ENCODE measurements at regions not wholly inside any gene's neighbourhood (a gene's known extent, or its start where the extent isn't known, plus 50 kb on each side); places are given as distances from the start of the nearest gene placed in this dataset.

DNA sequence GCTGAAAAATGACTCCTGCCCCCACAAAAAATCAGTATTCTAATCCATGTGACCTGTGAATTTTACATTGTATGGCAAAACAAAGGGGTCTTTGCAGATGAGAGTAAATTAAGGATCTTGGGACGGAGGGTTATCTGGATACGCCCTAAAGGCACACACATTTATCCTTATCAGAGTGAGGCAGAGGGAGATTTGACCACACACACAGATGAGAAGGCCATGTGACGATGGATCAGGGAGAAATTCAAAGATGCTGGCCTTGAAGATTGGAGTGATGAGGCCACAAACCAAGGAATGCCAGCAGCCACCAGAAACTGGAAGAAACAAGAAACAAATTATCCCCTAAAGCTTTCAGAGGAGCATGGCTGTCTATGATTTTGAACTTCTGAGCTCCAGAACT, 288.5 kb downstream of the XXYLT1 start:
- TF ChIP-seq MXI1 (IDR thresholded peaks at IDR 0.05; ENCODE audit: low read depth, low read length) (no peak), RAD21 (IDR thresholded peaks at IDR 0.05; ENCODE audit: low read length) (no peak), SIN3A (IDR thresholded peaks at IDR 0.05; ENCODE audit: borderline replicate concordance, low read depth, low read length) (no peak), FOSL2 (IDR thresholded peaks at IDR 0.05; ENCODE audit: borderline replicate concordance, low read depth) (no peak)
- no peaks in the 10 kb centered on the region for H3F3A ChIP-seq (replicated peaks; ENCODE audit: insufficient read depth)
- H3K27ac ChIP-seq (ENCODE audit: low read depth in 2 of 2, low read length in 1 of 2), result no peak overlapping the region
- H4K20me1 ChIP-seq (ENCODE audit: insufficient read depth), result no peaks in the 10 kb centered on the region
- H3K4me2 ChIP-seq, result no peak overlapping the region
- no peak overlapping the region for H3K9ac ChIP-seq
- no peaks in the 10 kb centered on the region for H3K79me2 ChIP-seq (ENCODE audit: insufficient read depth)
- no peak for DNase-seq
- H3K9me2 ChIP-seq, result no peaks in the 10 kb centered on the region
- H3K36me3 ChIP-seq (replicated peaks in 1 of 2; ENCODE audit: control insufficient read depth in 1 of 2, insufficient read depth in 2 of 2, low read length in 1 of 2), result no peaks in the 10 kb centered on the region
- H3K4me3 ChIP-seq (ENCODE audit: low read depth in 2 of 2, low read length in 1 of 2), result no peak overlapping the region
- CTCF ChIA-PET, result no interaction called here
- H3K9me3 ChIP-seq, result no peaks in the 10 kb centered on the region
- H2AFZ ChIP-seq (ENCODE audit: low read depth), result no peak overlapping the region
- peaks cover 0 to 13% of the 10 kb centered on the region in 2 experiments; a peak in 1 of 4 replicates for H3K4me1 ChIP-seq (ENCODE audit: control insufficient read depth in 1 of 2, insufficient read depth in 2 of 2, low read depth in 1 of 2, low read length in 1 of 2)
- POLR2A ChIA-PET, result no interaction called here
- H3K27me3 ChIP-seq (ENCODE audit: insufficient read depth), result no peaks in the 10 kb centered on the region
- WGBS (ENCODE audit: low lambda C conversion rate), result 55% methylated on average over 3 of the region's 3 CpGs

DNA sequence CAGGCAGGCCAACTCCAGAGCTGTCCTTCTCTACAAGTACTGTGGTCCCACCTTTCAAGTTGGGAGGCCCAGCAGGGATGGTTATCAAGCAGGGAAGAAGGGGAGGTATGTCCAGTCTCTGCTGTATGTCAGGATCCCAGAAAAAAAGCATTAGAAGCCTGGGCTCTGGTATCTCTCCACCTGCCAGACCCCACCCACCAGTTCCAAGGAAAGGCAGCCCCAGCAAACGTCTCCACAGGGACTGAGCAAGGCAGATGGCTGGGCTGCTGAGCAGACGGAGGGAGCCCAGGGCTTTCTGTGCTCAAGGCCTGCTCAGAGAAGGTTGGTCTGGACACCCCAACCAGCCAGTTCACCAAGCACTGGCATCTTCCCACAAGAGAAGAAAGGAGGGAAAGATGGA, 287.8 kb downstream of the XXYLT1 start:
- Histone ChIP-seq H3K27ac (ENCODE audit: low read depth in 2 of 2, low read length in 1 of 2) (no peak overlapping the region), H2AFZ (ENCODE audit: low read depth) (no peak overlapping the region), H3K9me2 (no peaks in the 10 kb centered on the region), H3K27me3 (ENCODE audit: insufficient read depth) (no peaks in the 10 kb centered on the region), H3K4me1 (ENCODE audit: control insufficient read depth in 1 of 2, insufficient read depth in 2 of 2, low read depth in 1 of 2, low read length in 1 of 2) (peaks cover 0 to 13% of the 10 kb centered on the region in 2 experiments; a peak in 1 of 4 replicates), H3K4me3 (ENCODE audit: low read depth in 2 of 2, low read length in 1 of 2) (no peak overlapping the region), H3K9me3 (no peaks in the 10 kb centered on the region), H3K79me2 (ENCODE audit: insufficient read depth) (no peaks in the 10 kb centered on the region), H3K4me2 (no peak overlapping the region), H3K36me3 (replicated peaks in 1 of 2; ENCODE audit: control insufficient read depth in 1 of 2, insufficient read depth in 2 of 2, low read length in 1 of 2) (no peaks in the 10 kb centered on the region), H3K9ac (no peak overlapping the region), H3F3A (replicated peaks; ENCODE audit: insufficient read depth) (no peaks in the 10 kb centered on the region), H4K20me1 (ENCODE audit: insufficient read depth) (no peaks in the 10 kb centered on the region)
- no peak for DNase-seq
- 43% methylated on average over 2 of the region's 2 CpGs for WGBS (ENCODE audit: low lambda C conversion rate)
- POLR2A ChIA-PET, result no interaction called here
- CTCF ChIA-PET, result interaction anchor here (1.4 kb wide), 1 partner anchor 300 kb away, joined by 3 read pairs; no protein-coding TSS in a partner anchor
- no peak for TF ChIP-seq FOXJ3 (CRISPR knock-in tag; IDR thresholded peaks at IDR 0.05)
- TF ChIP-seq ELF1 (IDR thresholded peaks at IDR 0.05), result no peak
- no peak for TF ChIP-seq GABPA (IDR thresholded peaks at IDR 0.05; ENCODE audit: low read depth)
- no peak for TF ChIP-seq RXRA (IDR thresholded peaks at IDR 0.05; ENCODE audit: borderline replicate concordance, low read depth)
- TF ChIP-seq, protein P1, sequence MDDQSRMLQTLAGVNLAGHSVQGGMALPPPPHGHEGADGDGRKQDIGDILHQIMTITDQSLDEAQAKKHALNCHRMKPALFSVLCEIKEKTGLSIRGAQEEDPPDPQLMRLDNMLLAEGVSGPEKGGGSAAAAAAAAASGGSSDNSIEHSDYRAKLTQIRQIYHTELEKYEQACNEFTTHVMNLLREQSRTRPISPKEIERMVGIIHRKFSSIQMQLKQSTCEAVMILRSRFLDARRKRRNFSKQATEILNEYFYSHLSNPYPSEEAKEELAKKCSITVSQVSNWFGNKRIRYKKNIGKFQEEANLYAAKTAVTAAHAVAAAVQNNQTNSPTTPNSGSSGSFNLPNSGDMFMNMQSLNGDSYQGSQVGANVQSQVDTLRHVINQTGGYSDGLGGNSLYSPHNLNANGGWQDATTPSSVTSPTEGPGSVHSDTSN (IDR thresholded peaks at IDR 0.05), result no peak
- TF ChIP-seq TEAD4 (IDR thresholded peaks at IDR 0.05; ENCODE audit: borderline replicate concordance, insufficient read depth), result no peak
- TF ChIP-seq JUND (IDR thresholded peaks at IDR 0.05), result no peak
- TF ChIP-seq CHD2 (IDR thresholded peaks at IDR 0.05; ENCODE audit: low read length, partially characterized antibody), result no peak
- TF ChIP-seq, protein P2, sequence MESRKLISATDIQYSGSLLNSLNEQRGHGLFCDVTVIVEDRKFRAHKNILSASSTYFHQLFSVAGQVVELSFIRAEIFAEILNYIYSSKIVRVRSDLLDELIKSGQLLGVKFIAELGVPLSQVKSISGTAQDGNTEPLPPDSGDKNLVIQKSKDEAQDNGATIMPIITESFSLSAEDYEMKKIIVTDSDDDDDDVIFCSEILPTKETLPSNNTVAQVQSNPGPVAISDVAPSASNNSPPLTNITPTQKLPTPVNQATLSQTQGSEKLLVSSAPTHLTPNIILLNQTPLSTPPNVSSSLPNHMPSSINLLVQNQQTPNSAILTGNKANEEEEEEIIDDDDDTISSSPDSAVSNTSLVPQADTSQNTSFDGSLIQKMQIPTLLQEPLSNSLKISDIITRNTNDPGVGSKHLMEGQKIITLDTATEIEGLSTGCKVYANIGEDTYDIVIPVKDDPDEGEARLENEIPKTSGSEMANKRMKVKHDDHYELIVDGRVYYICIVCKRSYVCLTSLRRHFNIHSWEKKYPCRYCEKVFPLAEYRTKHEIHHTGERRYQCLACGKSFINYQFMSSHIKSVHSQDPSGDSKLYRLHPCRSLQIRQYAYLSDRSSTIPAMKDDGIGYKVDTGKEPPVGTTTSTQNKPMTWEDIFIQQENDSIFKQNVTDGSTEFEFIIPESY (IDR thresholded peaks at IDR 0.05; ENCODE audit: borderline replicate concordance, low read depth), result no peak
- TF ChIP-seq MEF2A (IDR thresholded peaks at IDR 0.05; ENCODE audit: borderline replicate concordance, low read depth), result no peak
- no peak for TF ChIP-seq RFX5 (IDR thresholded peaks at IDR 0.05; ENCODE audit: low read length)
- no peak for TF ChIP-seq TAF1 (IDR thresholded peaks at IDR 0.05; ENCODE audit: borderline replicate concordance, low read depth, low read length)
- no peak for TF ChIP-seq FOSL2 (IDR thresholded peaks at IDR 0.05; ENCODE audit: borderline replicate concordance, low read depth)
- no peak for TF ChIP-seq MXI1 (IDR thresholded peaks at IDR 0.05; ENCODE audit: low read depth, low read length)
- TF ChIP-seq REST (IDR thresholded peaks at IDR 0.05; ENCODE audit: low read depth, low read length), result no peak
- no peak for TF ChIP-seq TCF12 (IDR thresholded peaks at IDR 0.05)
- no peak for TF ChIP-seq USF2 (IDR thresholded peaks at IDR 0.05; ENCODE audit: borderline replicate concordance, low read depth, low read length)
- TF ChIP-seq CTCF (IDR thresholded peaks at IDR 0.05), result no peak
